ENCODE measurements at regions not wholly inside any gene's neighbourhood (a gene's known extent, or its start where the extent isn't known, plus 50 kb on each side); places are given as distances from the start of the nearest gene placed in this dataset.
"Not testable (repeated sequence)": the region's sequence is repeated elsewhere in the genome, so short reads cannot be mapped to it uniquely, and the experiment has no call there.

GRCh38 chr10:64358907-64359306 lies 837.7 kb downstream of the REEP3 start:
- H3K9me2 ChIP-seq (ENCODE audit: low read depth, low read length): no peaks in the 10 kb centered on the region
- H3K27ac ChIP-seq (ENCODE audit: low read depth, low read length, poor library complexity, severe bottlenecking): no peak overlapping the region
- H2AFZ ChIP-seq (ENCODE audit: low read length): no peak overlapping the region
- H3K4me2 ChIP-seq (ENCODE audit: low read length): no peak overlapping the region
- H3K4me3 ChIP-seq (ENCODE audit: low read depth, low read length, poor library complexity, severe bottlenecking): no peak overlapping the region
- H3K9ac ChIP-seq (ENCODE audit: low read length): no peak overlapping the region
- no peaks in the 10 kb centered on the region for H3K27me3 ChIP-seq (ENCODE audit: insufficient read depth, low read length)
- no peaks in the 10 kb centered on the region for H3F3A ChIP-seq (ENCODE audit: insufficient read depth, low read length)
- no peaks in the 10 kb centered on the region for H3K4me1 ChIP-seq (ENCODE audit: insufficient read depth, low read length, severe bottlenecking)
- H4K20me1 ChIP-seq (ENCODE audit: insufficient read depth, low read length): no peaks in the 10 kb centered on the region
- no peaks in the 10 kb centered on the region for H3K79me2 ChIP-seq (ENCODE audit: insufficient read depth, low read length)
- no peak for TF ChIP-seq EZH2 (IDR thresholded peaks at IDR 0.05; ENCODE audit: borderline replicate concordance, low read length)
- TF ChIP-seq CTCF (IDR thresholded peaks at IDR 0.05; ENCODE audit: low read length): no peak
- H3K9me3 ChIP-seq (ENCODE audit: low read length): no peaks in the 10 kb centered on the region
- no peaks in the 10 kb centered on the region for H3K36me3 ChIP-seq (ENCODE audit: insufficient read depth, low read length)

- not testable (repeated sequence) for H3K4me1 ChIP-seq (ENCODE audit: insufficient read depth, low read length, severe bottlenecking); H3K27me3 ChIP-seq (ENCODE audit: insufficient read depth, low read length); H3K4me2 ChIP-seq (ENCODE audit: low read length); H3K79me2 ChIP-seq (ENCODE audit: insufficient read depth, low read length); H3K27ac ChIP-seq (ENCODE audit: low read depth, low read length, poor library complexity, severe bottlenecking); H3K36me3 ChIP-seq (ENCODE audit: insufficient read depth, low read length); H3K9me2 ChIP-seq (ENCODE audit: low read depth, low read length); H3K4me3 ChIP-seq (ENCODE audit: low read depth, low read length, poor library complexity, severe bottlenecking); H4K20me1 ChIP-seq (ENCODE audit: insufficient read depth, low read length); H3K9me3 ChIP-seq (ENCODE audit: low read length); H3F3A ChIP-seq (ENCODE audit: insufficient read depth, low read length); H2AFZ ChIP-seq (ENCODE audit: low read length); H3K9ac ChIP-seq (ENCODE audit: low read length)
Observed at GRCh38 chr10:64360240-64360639, 839.0 kb downstream of the REEP3 start.

GRCh38 chr10:64363687-64364086 lies 842.5 kb downstream of the REEP3 start:
- Histone ChIP-seq H4K20me1 (ENCODE audit: insufficient read depth, low read length) (no peaks in the 10 kb centered on the region), H3K79me2 (ENCODE audit: insufficient read depth, low read length) (no peaks in the 10 kb centered on the region), H3K4me1 (ENCODE audit: insufficient read depth, low read length, severe bottlenecking) (no peaks in the 10 kb centered on the region), H3K4me3 (ENCODE audit: low read depth, low read length, poor library complexity, severe bottlenecking) (no peak overlapping the region), H3K4me2 (ENCODE audit: low read length) (no peak overlapping the region), H3K9ac (ENCODE audit: low read length) (no peak overlapping the region), H3K27ac (ENCODE audit: low read depth, low read length, poor library complexity, severe bottlenecking) (no peak overlapping the region), H3K27me3 (ENCODE audit: insufficient read depth, low read length) (no peaks in the 10 kb centered on the region), H3K36me3 (ENCODE audit: insufficient read depth, low read length) (no peaks in the 10 kb centered on the region), H3K9me3 (ENCODE audit: low read length) (no peaks in the 10 kb centered on the region), H3K9me2 (ENCODE audit: low read depth, low read length) (no peaks in the 10 kb centered on the region), H3F3A (ENCODE audit: insufficient read depth, low read length) (no peaks in the 10 kb centered on the region), H2AFZ (ENCODE audit: low read length) (no peak overlapping the region)
- TF ChIP-seq EZH2 (IDR thresholded peaks at IDR 0.05; ENCODE audit: borderline replicate concordance, low read length): no peak
- TF ChIP-seq CTCF (IDR thresholded peaks at IDR 0.05; ENCODE audit: low read length): no peak

- Histone ChIP-seq H3K9me3 (ENCODE audit: low read length) (no peaks in the 10 kb centered on the region), H3K9me2 (ENCODE audit: low read depth, low read length) (no peaks in the 10 kb centered on the region), H3K36me3 (ENCODE audit: insufficient read depth, low read length) (no peaks in the 10 kb centered on the region), H3K79me2 (ENCODE audit: insufficient read depth, low read length) (no peaks in the 10 kb centered on the region), H3K4me3 (ENCODE audit: low read depth, low read length, poor library complexity, severe bottlenecking) (no peak overlapping the region), H3K27me3 (ENCODE audit: insufficient read depth, low read length) (no peaks in the 10 kb centered on the region), H3K9ac (ENCODE audit: low read length) (no peak overlapping the region), H3K4me1 (ENCODE audit: insufficient read depth, low read length, severe bottlenecking) (no peaks in the 10 kb centered on the region), H3K27ac (ENCODE audit: low read depth, low read length, poor library complexity, severe bottlenecking) (no peak overlapping the region), H3F3A (ENCODE audit: insufficient read depth, low read length) (no peaks in the 10 kb centered on the region), H2AFZ (ENCODE audit: low read length) (no peak overlapping the region), H3K4me2 (ENCODE audit: low read length) (no peak overlapping the region), H4K20me1 (ENCODE audit: insufficient read depth, low read length) (no peaks in the 10 kb centered on the region)
- TF ChIP-seq CTCF (IDR thresholded peaks at IDR 0.05; ENCODE audit: low read length) (no peak), EZH2 (IDR thresholded peaks at IDR 0.05; ENCODE audit: borderline replicate concordance, low read length) (no peak)
Observed at GRCh38 chr10:64365663-64366062, 844.5 kb downstream of the REEP3 start.
